Lung (tissue), 11 donors: ENCODE measurements at regions not wholly inside any gene's neighbourhood (a gene's known extent, or its start where the extent isn't known, plus 50 kb on each side); places are given as distances from the start of the nearest gene placed in this dataset.

Experiments
- ATAC-seq: fragments of 200-7000 bp; cut with Tn5 transposase; one replicate; pipeline ENCODE4 v1.9.1; 2020; ENCODE audit warnings: moderate number of reproducible peaks; ENCODE audit not compliant: insufficient read depth, low FRiP score
- DNase-seq, 3 donors: peaks; one replicate each; pipeline ENCODE4 v3.0.0-alpha.2; 2013 to 2017
- H3K27ac ChIP-seq, 2 donors: one replicate each; pipeline ENCODE4 v1.5.1; 2013; ENCODE audit warnings: mild to moderate bottlenecking in 2 of 2, moderate library complexity in 2 of 2, control low read depth in 1 of 2, inconsistent platforms in 1 of 2, low read depth in 1 of 2, low read length in 1 of 2
- H3K27me3 ChIP-seq, 3 donors: one replicate each; pipeline ENCODE4 v1.5.1; 2013; ENCODE audit warnings: low read length in 2 of 3; ENCODE audit not compliant: control insufficient read depth in 3 of 3, insufficient read depth in 3 of 3
- H3K36me3 ChIP-seq, 4 donors: one replicate each; pipeline ENCODE4 v1.5.1; 2013; ENCODE audit warnings: low read length in 4 of 4, mild to moderate bottlenecking in 1 of 4, moderate library complexity in 1 of 4; ENCODE audit not compliant: control insufficient read depth in 4 of 4, insufficient read depth in 4 of 4
- H3K4me1 ChIP-seq, 5 donors: one replicate each; pipeline ENCODE4 v1.5.1; 2013; ENCODE audit warnings: low read length in 5 of 5, mild to moderate bottlenecking in 2 of 5, moderate library complexity in 1 of 5; ENCODE audit not compliant: control insufficient read depth in 5 of 5, insufficient read depth in 5 of 5
- H3K4me3 ChIP-seq: one replicate; pipeline ENCODE4 v1.5.1; 2013; ENCODE audit warnings: mild to moderate bottlenecking, control low read depth, moderate library complexity
- H3K9ac ChIP-seq, 2 donors: one replicate each; pipeline ENCODE4 v1.5.1; 2013; ENCODE audit warnings: low read length in 2 of 2, control low read depth in 1 of 2; ENCODE audit not compliant: insufficient read depth in 1 of 2
- H3K9me3 ChIP-seq, 4 donors: one replicate each; pipeline ENCODE4 v1.5.1; 2013; ENCODE audit warnings: low read length in 3 of 4, mild to moderate bottlenecking in 1 of 4, moderate library complexity in 1 of 4; ENCODE audit not compliant: control insufficient read depth in 4 of 4, insufficient read depth in 3 of 4
- CTCF ChIP-seq: IDR thresholded peaks from 2 replicates; pipeline ENCODE4 v1.5.1; 2012; ENCODE audit warnings: mild to moderate bottlenecking; ENCODE audit errors: control extremely low read depth, extremely low read depth
- WGBS, 2 donors: extraction: QIAGEN DNeasy Blood & Tissue Kit; methylation state at CpG; one replicate each; pipeline ENCODE4 v1.1.7; 2013; 5-methylcytosine and 5-hydroxymethylcytosine counted together
- donor health status: control.
- donor health status: control.
- donor health status: Bipolar disorder and iron deficiency.
- donor health status: healthy.
- donor health status: DM: yes; HTN: yes; CAD: no.

DNA sequence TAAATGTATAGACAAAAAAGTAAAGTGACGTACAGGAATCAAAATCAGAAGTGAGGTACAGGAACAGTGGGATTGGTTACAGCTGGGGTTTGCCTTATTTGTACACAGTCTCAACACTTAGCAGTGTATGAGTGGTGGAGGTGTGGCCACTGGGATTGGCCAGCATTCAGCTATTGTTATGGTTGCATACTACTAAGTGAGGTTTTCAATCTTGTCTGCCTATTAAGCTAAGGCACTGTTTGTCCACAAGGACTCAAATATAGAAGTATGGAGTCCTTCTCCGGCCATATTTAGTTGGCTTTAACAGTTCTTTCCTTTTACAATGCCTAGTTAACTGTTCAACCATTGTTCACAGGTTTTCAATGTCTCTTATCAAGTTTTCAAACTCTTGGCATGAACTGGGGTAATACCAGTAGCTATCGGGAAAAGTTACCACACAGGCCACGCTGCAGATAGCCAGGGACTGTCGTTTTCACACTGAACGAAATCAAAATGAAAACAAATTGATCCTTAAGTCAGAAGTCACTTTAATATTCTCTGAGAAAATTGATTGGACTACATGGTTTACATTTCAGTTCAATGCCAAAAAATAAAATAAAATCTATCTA, 176.0 kb upstream of the FREM1 start:
- Histone ChIP-seq H3K36me3 (no peaks in the 10 kb centered on the region), H3K4me3 (no peak overlapping the region), H3K27ac (no peak overlapping the region), H3K9me3 (no peaks in the 10 kb centered on the region), H3K27me3 (no peaks in the 10 kb centered on the region), H3K4me1 (peaks cover 0 to 24% (median 8%) of the 10 kb centered on the region in 5 donors), H3K9ac (peak overlapping the region in 1 of 2 donors; percentile 32)
- no peak for TF ChIP-seq CTCF
- 79 to 85% methylated on average over 6 of the region's 6 CpGs for WGBS, 2 donors
- ATAC-seq (no peak), DNase-seq (peak; percentile 56 to 77 (median 76))

DNA sequence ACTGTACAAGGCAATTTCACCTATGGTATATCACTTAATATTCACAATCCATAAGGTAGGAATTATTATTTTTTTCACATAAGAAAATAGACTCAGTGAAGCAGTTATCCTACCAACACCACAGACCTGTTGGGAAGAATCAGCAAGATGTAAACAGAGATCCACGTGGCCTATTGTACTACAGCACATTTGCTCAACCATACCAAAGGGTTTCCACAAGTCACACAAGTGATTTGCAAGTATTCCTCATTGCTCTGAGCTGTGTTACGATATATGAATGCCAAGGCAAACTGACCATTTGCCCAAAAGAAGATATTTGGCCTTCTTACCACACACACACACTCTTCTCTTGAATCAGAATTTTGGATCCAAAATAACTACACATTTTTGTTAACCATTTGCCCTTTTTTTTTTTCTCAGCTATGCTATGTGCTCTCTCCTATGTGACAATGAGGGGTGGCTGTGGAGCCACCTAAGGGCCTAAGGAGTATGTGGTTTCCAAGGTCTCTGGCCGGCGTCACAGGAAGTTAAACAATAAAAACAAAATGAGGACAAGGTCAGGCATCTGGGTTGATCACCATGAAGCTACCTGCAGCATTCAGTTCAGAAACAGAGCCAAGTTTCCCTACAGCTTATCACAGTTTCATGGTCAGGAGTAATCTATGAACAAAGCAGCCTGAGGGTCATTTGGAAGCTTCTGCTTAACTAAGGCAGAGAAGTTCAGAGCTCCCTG, 171.0 kb upstream of the FREM1 start:
- Histone ChIP-seq H3K27me3 (no peaks in the 10 kb centered on the region), H3K27ac (no peak overlapping the region), H3K4me1 (peaks cover 0 to 34% (median 5%) of the 10 kb centered on the region in 5 donors), H3K9ac (no peak overlapping the region), H3K9me3 (no peaks in the 10 kb centered on the region), H3K4me3 (no peak overlapping the region), H3K36me3 (no peaks in the 10 kb centered on the region)
- ATAC-seq (no peak), DNase-seq (no peak)
- 72 to 74% methylated on average over 4 of the region's 4 CpGs for WGBS, 2 donors
- TF ChIP-seq CTCF, result no peak

DNA sequence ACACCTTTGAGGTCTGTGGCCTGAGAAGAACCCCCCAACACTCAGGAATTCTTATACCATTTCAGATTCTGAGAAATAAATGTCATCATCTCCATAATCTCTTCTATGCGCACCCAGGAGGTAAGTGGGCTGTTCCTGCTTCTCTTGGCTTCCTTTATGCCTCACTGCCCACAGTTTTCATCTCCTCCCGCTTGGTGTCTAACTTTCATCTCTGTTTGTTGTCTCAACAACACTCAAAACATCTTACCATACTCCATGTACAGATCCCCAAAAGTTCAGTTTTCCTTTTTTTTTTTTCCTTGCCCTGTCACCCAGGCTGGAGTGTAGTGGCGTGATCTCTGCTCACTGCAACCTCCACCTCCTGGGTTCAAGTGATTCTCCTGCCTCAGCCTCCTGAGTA, 170.2 kb upstream of the FREM1 start:
- Histone ChIP-seq H3K9me3 (no peaks in the 10 kb centered on the region), H3K27me3 (no peaks in the 10 kb centered on the region), H3K4me1 (peaks cover 0 to 26% (median 2%) of the 10 kb centered on the region in 5 donors), H3K9ac (no peak overlapping the region), H3K4me3 (no peak overlapping the region), H3K36me3 (no peaks in the 10 kb centered on the region), H3K27ac (no peak overlapping the region)
- ATAC-seq (no peak), DNase-seq (no peak)
- 61 to 65% methylated on average over 3 of the region's 3 CpGs for WGBS, 2 donors
- no peak for TF ChIP-seq CTCF
